ENCODE measurements at regions not wholly inside any gene's neighbourhood (a gene's known extent, or its start where the extent isn't known, plus 50 kb on each side); places are given as distances from the start of the nearest gene placed in this dataset.

GRCh38 chr15:29638011-29638410 is 184.3 kb downstream of the TJP1 start:
- Histone ChIP-seq H3K4me2 (ENCODE audit: insufficient read depth in 1 of 2, low read depth in 2 of 2, low read length in 2 of 2) (no peak overlapping the region), H2AFZ (ENCODE audit: low read length) (no peak overlapping the region), H3K36me3 (ENCODE audit: control insufficient read depth in 2 of 4, insufficient read depth in 4 of 4, low read length in 3 of 4) (no peaks in the 10 kb centered on the region), H3K14ac (ENCODE audit: insufficient read length) (no peak overlapping the region), H2BK20ac (ENCODE audit: low read length) (no peak overlapping the region), H3K56ac (replicated peaks; ENCODE audit: insufficient read length, low read depth, low read length) (no peak overlapping the region), H2BK15ac (ENCODE audit: low read length) (no peak overlapping the region), H3K27me3 (replicated peaks in 1 of 4; ENCODE audit: control insufficient read depth in 3 of 4, extremely low read depth in 1 of 4, insufficient read depth in 3 of 4, low read length in 3 of 4) (no peaks in the 10 kb centered on the region), H3K23ac (ENCODE audit: insufficient read length) (no peak overlapping the region), H3K9ac (replicated peaks in 1 of 4; ENCODE audit: extremely low read depth in 1 of 4, low read depth in 3 of 4, low read length in 3 of 4) (no peak overlapping the region), H2BK5ac (ENCODE audit: low read depth, low read length) (no peak overlapping the region), H3K27ac (ENCODE audit: low read depth, low read length) (no peak overlapping the region), H3K18ac (ENCODE audit: extremely low read depth, low read length) (no peak overlapping the region), H2BK12ac (ENCODE audit: low read depth, low read length) (no peak overlapping the region), H3K9me3 (ENCODE audit: insufficient read depth in 2 of 2, low read depth in 1 of 2, low read length in 1 of 2) (no peaks in the 10 kb centered on the region; a peak in 1 of 4 replicates), H2BK120ac (replicated peaks; ENCODE audit: low read depth, low read length) (no peak overlapping the region), H4K8ac (ENCODE audit: extremely low read depth, insufficient read depth, low read length) (no peak overlapping the region), H4K91ac (replicated peaks; ENCODE audit: insufficient read length, low read length) (no peak overlapping the region), H3K79me1 (ENCODE audit: low read depth, low read length) (0 out of 2 replicates have a peak, but pooled peaks cover 2% of the 10 kb centered on the region), H4K20me1 (replicated peaks in 1 of 2; ENCODE audit: control insufficient read depth in 1 of 2, insufficient read depth in 2 of 2, low read length in 2 of 2) (no peaks in the 10 kb centered on the region), H3K4me3 (ENCODE audit: extremely low read depth in 1 of 4, insufficient read depth in 2 of 4, low read depth in 3 of 4, low read length in 4 of 4) (no peak overlapping the region), H3K4ac (replicated peaks; ENCODE audit: insufficient read length, low read depth, low read length) (no peak overlapping the region), H4K5ac (ENCODE audit: insufficient read length, low read depth, low read length) (no peak overlapping the region), H2AK5ac (ENCODE audit: low read depth, low read length) (no peak overlapping the region), H3K23me2 (ENCODE audit: low read depth, low read length) (no peaks in the 10 kb centered on the region), H3K4me1 (replicated peaks in 1 of 4; ENCODE audit: control insufficient read depth in 3 of 4, insufficient read depth in 4 of 4, low read length in 3 of 4) (peaks cover 0 to 5% (median 0%) of the 10 kb centered on the region in 4 experiments; a peak in 2 of 7 replicates), H3K79me2 (ENCODE audit: control insufficient read depth in 1 of 2, insufficient read depth in 2 of 2, low read length in 2 of 2) (no peaks in the 10 kb centered on the region)
- TF ChIP-seq NRF1 (IDR thresholded peaks at IDR 0.05; ENCODE audit: low read depth, low read length) (no peak), JUN (IDR thresholded peaks at IDR 0.05; ENCODE audit: low read depth, low read length) (no peak), KDM4A (IDR thresholded peaks at IDR 0.05; ENCODE audit: low read depth, low read length, severe bottlenecking) (no peak), EP300 (IDR thresholded peaks at IDR 0.05; ENCODE audit: borderline replicate concordance in 1 of 2, low read depth in 2 of 2, low read length in 2 of 2) (no peak), EGR1 (IDR thresholded peaks at IDR 0.05; ENCODE audit: borderline replicate concordance, low read depth, low read length) (no peak)
- no peak for FAIRE-seq
- CTCF ChIA-PET (ENCODE audit: partially characterized antibody), result interaction anchor here (1.1 to 1.9 kb wide), 3 partner anchors 13 to 18 kb away, joined by 3 to 5 read pairs (median 4); no protein-coding TSS in a partner anchor
- DNase-seq (ENCODE audit: low read depth in 1 of 2, low spot score in 2 of 2), result no peak
- 85% methylated on average over 3 of the region's 3 CpGs; no CpG with 5 or more reads in 1 of the 2 experiments for WGBS, 2 experiments (ENCODE audit: extremely low coverage in 1 of 2, insufficient coverage in 1 of 2, insufficient read length in 1 of 2, insufficient replicate concordance in 2 of 2, low coverage in 1 of 2, low lambda C conversion rate in 2 of 2, missing lambda C conversion rate in 1 of 2)
- POLR2A ChIA-PET (ENCODE audit: partially characterized antibody), result interaction anchor here (0.9 kb wide), 1 partner anchor 370 kb away, joined by 3 read pairs; no protein-coding TSS in a partner anchor

Data from H1 (cell line).